ENCODE measurements at regions not wholly inside any gene's neighbourhood (a gene's known extent, or its start where the extent isn't known, plus 50 kb on each side); places are given as distances from the start of the nearest gene placed in this dataset.

DNA sequence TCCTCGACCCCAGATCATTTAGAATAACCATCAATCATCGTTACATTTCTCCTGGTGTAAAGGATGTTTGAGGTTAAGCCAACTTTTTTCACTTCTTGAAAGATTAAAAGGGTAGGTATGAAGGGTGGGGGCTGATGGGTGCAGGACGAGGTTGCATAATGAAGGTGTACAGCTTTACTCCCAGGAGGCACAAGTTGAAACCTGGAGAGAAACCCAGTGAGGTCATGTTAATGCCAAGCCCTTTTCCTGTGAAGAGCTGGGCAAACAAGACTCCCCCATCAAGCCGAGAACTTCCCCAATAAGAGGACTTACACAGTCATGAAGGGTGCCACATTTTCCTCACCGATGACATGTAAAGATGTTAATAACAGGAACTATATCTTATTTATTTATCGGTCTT, 84.3 kb downstream of the FZD10 start:
- no peak overlapping the region for H3K27ac Mint-ChIP-seq
- H3K4me1 Mint-ChIP-seq = peaks cover 0 to 2% (median 0%) of the 10 kb centered on the region in 3 donors
- peaks cover 4 to 6% (median 6%) of the 10 kb centered on the region in 3 donors for H3K9me3 Mint-ChIP-seq
- no peaks in the 10 kb centered on the region for H3K27me3 Mint-ChIP-seq
- no peaks in the 10 kb centered on the region for H3K36me3 Mint-ChIP-seq
- no peak overlapping the region for H3K4me3 Mint-ChIP-seq

DNA sequence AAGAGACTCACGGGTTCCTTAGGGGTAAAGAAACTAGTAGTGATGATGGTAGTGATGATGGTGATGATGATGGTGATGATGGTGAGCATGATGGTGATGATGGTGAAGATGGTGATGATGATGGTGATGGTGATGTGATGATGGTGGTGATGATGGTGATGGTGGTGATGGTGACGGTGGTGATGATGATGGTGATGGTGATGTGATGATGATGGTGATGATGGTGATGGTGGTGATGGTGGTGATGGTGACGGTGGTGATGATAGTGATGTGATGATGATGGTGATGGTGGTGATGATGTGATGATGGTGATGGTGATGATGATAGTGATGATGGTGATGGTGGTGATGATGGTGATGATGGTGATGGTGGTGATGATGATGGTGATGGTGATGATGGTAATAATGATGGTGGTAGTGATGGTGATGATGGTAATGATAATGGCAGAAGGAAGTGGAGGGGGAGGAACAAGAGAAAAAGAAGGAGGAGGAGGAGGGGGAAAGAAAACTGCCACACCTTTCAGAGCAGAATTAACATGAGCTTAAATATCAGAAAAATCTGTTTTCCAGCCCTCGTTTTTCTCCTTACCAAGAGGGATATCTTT, 85.5 kb downstream of the FZD10 start:
- Mint-ChIP-seq H3K27me3 (no peaks in the 10 kb centered on the region), H3K36me3 (no peaks in the 10 kb centered on the region), H3K4me3 (no peak overlapping the region), H3K4me1 (peaks cover 0 to 2% (median 0%) of the 10 kb centered on the region in 3 donors), H3K9me3 (peaks cover 4 to 6% (median 6%) of the 10 kb centered on the region in 3 donors), H3K27ac (no peak overlapping the region)

DNA sequence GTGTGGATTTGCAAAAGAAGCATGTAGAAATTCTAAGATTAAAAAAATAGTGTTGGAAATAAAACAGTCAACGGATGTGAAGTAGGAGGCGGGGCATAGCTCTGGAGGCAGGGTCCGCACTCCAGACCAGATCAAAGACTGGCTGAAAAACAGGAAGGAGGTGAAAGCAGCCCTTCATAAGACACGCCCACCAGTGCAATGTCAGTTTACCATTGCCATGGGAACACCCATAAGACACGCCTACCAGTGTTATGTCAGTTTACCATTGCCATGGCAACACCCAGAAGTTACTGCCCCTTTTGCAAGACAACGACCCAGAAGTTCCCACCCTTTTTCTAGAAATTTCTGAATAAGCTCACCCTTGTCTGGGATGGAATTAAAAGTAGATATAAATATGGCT, 87.1 kb downstream of the FZD10 start:
- Mint-ChIP-seq H3K4me3 (no peak overlapping the region), H3K27ac (no peak overlapping the region), H3K4me1 (peaks cover 0 to 2% (median 0%) of the 10 kb centered on the region in 3 donors), H3K27me3 (no peaks in the 10 kb centered on the region), H3K36me3 (no peaks in the 10 kb centered on the region), H3K9me3 (peaks cover 4 to 10% (median 9%) of the 10 kb centered on the region in 3 donors)

DNA sequence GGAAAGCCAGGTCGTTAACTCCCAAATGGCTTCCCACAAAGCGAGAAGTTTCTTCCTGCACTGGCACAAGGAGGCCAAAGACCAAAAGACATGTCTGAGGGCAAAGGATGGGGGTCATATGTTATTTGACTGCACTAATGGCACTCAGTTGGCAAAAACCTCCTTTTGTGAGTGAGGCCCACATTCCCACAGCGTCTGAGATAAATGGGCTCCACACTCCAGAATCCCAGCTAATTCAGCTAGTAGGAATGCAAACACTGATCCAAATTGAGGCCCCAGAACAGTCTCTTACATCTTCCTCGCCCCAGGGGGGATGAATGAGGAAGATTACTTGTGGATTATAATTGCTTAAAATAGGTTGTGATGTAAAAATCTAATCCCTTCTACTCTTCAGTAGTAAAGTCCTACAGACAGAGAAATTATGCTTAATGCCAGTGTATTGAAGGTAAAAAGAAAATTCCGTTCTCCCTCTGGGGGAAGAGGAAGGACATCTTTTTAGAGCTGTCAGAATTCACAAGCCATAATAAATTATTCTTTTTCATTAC, 86.4 kb upstream of the PIWIL1 start:
- Mint-ChIP-seq H3K36me3 (no peaks in the 10 kb centered on the region), H3K27ac (no peak overlapping the region), H3K27me3 (no peaks in the 10 kb centered on the region), H3K4me1 (peaks cover 0 to 2% (median 0%) of the 10 kb centered on the region in 3 donors), H3K4me3 (no peak overlapping the region), H3K9me3 (peaks cover 4 to 10% (median 7%) of the 10 kb centered on the region in 3 donors)

DNA sequence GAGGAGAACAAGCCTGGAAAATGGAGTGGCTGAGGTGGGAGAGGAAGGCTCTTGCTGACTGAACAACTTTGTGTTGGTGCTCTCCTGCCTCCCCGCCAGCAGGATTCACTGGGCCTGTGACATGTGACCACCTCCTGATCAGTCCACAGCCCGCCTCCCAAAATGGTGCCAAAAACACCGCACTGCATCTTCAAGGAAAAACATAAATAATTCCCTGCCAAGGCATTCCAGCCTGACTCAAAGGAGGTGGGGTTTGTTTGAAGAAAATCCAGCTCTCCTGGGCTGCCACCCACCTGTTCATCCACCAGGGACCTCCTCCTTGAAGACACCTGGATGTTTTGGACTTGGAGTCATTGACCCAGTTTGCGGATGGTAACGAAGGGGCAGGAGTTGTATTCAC, 83.8 kb upstream of the PIWIL1 start:
- Mint-ChIP-seq H3K4me1 (no peaks in the 10 kb centered on the region), H3K36me3 (no peaks in the 10 kb centered on the region), H3K4me3 (no peak overlapping the region), H3K27ac (no peak overlapping the region), H3K27me3 (no peaks in the 10 kb centered on the region), H3K9me3 (peaks cover 0 to 6% (median 4%) of the 10 kb centered on the region in 3 donors)

DNA sequence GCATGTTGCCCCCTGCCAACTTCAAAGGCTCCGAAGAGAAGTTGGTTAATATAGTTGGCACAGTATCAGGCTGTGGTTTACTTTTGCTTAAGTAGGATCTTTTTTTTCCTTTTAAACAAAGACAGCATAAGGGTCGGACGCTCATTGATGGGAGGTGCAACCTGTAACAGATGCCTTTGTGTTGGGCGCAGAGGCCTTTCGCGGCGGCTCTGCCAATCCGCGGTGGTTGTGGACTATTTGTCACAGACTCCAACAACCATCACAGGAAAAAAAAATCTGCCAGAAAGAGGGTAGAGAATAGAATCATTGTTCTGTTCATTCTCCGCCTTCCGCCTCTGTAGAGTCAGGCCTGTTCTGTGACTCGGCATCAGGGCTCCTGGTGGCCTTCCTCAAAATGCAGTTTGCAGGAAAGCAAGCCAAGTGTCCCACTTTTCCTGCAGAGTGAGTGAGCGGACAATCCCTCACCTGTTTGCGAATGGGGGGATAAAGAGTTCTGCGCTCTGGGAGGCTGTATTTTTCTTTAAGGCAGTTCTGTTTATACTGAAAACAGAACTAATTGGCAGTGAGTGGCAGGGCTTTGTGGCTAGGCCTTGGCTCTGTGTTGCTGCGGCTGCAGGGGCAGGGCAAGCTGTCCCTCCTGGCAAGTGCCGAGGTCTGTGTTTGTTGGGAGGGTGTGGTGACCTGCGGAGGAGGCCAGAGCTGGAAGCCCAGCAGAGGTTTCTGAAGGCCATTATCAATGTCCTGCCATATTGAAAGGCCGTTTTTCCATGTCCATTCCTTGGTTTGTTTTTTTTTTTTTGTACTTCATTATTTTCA, 83.0 kb upstream of the PIWIL1 start:
- no peak overlapping the region for H3K27ac Mint-ChIP-seq
- no peak overlapping the region for H3K4me3 Mint-ChIP-seq
- H3K4me1 Mint-ChIP-seq = no peaks in the 10 kb centered on the region
- H3K36me3 Mint-ChIP-seq = peaks cover 2% of the 10 kb centered on the region
- H3K27me3 Mint-ChIP-seq = no peaks in the 10 kb centered on the region
- peaks cover 0 to 6% (median 3%) of the 10 kb centered on the region in 3 donors for H3K9me3 Mint-ChIP-seq

DNA sequence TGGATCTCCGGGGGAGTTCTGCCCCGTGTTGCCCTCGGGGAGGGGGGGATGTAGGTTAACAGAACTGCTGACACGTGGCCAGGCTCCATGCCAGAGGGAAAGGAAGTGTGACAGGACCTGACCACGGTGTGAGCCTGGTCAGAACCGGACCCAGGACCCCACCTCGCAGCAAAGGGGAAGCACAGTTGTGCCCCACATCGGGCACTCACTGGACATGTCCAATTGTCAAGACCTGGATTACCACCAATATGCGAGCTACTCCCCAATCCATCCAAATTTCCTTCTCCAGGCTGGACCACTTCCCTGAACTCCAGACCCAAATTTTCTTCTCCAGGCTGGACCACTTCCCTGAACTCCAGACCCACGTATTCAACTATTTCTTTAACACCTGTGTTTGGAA, 78.8 kb upstream of the PIWIL1 start:
- H3K27me3 Mint-ChIP-seq = no peaks in the 10 kb centered on the region
- no peaks in the 10 kb centered on the region for H3K4me1 Mint-ChIP-seq
- peaks cover 2% of the 10 kb centered on the region for H3K36me3 Mint-ChIP-seq
- no peak overlapping the region for H3K27ac Mint-ChIP-seq
- H3K9me3 Mint-ChIP-seq = peaks cover 0 to 3% (median 0%) of the 10 kb centered on the region in 3 donors
- H3K4me3 Mint-ChIP-seq = peak overlapping the region in 1 of 4 donors; percentile 6

DNA sequence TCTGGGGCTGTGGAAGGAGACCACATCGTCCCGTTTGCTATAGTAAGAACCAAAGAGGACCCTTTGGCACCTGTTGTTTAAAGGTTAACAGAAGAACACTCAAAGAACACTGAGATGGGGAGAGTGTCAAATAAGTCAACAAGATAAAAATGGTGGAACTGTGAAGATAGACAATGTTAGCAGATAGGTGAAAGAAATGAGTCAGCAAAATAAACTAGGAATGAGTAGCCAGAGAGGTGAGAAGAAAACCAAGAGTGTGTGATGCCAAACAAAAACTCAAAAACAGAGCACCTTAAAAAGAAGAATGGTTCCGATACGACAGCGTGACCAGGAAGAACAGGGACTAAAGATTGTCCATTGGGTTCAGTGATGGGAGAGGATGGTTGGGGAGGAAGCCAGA, 74.7 kb upstream of the PIWIL1 start:
- peaks cover 2% of the 10 kb centered on the region for H3K36me3 Mint-ChIP-seq
- peaks cover 3 to 11% (median 5%) of the 10 kb centered on the region in 3 donors for H3K9me3 Mint-ChIP-seq
- no peaks in the 10 kb centered on the region for H3K4me1 Mint-ChIP-seq
- H3K27me3 Mint-ChIP-seq = no peaks in the 10 kb centered on the region
- no peak overlapping the region for H3K4me3 Mint-ChIP-seq
- H3K27ac Mint-ChIP-seq = no peak overlapping the region

DNA sequence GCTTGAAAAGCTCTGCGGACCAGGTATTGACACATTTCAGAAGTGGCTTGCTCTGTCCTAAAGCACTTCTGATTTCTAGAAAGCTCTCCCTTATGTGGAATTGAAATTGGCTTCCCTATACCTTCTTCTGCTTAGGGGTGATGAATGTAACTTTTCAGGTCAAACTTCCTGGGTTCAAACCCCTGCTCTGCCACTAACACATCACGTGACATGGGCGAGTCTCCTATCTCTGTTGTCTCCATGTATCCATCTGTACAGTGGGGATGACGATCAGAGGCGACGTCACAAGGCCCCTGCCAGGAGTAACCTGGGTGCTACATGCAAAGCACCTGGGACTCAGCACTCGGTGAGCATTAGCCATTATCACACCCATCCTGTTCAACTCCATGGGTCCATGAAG, 73.7 kb upstream of the PIWIL1 start:
- peaks cover 2% of the 10 kb centered on the region for H3K36me3 Mint-ChIP-seq
- H3K9me3 Mint-ChIP-seq = peaks cover 3 to 13% (median 5%) of the 10 kb centered on the region in 3 donors
- no peaks in the 10 kb centered on the region for H3K4me1 Mint-ChIP-seq
- no peaks in the 10 kb centered on the region for H3K27me3 Mint-ChIP-seq
- no peak overlapping the region for H3K27ac Mint-ChIP-seq
- no peak overlapping the region for H3K4me3 Mint-ChIP-seq

DNA sequence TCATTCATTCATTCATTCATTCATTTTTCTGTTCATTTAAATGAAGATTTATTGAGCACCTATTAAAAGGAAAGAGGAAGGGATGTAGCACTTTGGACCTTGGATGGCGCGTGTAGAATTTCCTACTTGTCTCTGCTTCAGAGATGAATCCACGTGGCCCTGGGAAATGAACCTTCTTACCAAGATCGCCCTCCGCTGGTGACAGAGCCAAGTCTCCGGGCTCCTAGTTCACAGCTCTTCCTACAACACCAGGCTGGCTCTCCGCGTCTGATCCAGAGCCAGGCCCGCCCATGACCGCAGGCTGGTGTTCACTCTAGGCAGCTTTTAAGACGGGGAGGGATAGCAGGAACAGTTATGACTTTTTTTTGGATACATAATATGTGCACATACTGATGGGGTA, 70.9 kb upstream of the PIWIL1 start:
- Mint-ChIP-seq H3K27ac (no peak overlapping the region), H3K4me1 (no peaks in the 10 kb centered on the region), H3K27me3 (no peaks in the 10 kb centered on the region), H3K9me3 (peaks cover 3 to 13% (median 5%) of the 10 kb centered on the region in 3 donors), H3K4me3 (no peak overlapping the region), H3K36me3 (no peaks in the 10 kb centered on the region)

DNA sequence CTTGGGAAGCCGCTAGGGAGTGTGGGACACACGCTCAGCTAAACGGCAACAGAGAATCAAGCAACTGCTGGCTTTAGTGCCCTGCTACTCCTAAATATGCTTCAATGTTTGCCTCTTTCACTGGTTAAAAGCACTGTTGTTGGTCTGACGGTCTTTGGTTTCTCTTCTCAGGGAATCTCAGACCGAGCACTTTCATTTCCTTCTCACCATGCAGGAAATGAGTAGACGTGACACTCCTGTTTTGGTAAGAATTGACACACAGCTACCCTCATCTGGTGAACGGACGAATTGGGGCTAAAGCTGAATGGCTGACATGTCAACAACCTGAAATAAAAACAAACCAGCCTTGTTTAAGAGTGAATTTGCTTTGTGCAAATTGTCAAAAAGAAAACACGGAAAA, 57.5 kb upstream of the PIWIL1 start:
- no peaks in the 10 kb centered on the region for H3K27me3 Mint-ChIP-seq
- H3K9me3 Mint-ChIP-seq = peaks cover 0 to 12% (median 9%) of the 10 kb centered on the region in 3 donors
- no peak overlapping the region for H3K27ac Mint-ChIP-seq
- H3K4me1 Mint-ChIP-seq = no peaks in the 10 kb centered on the region
- H3K4me3 Mint-ChIP-seq = no peak overlapping the region
- no peaks in the 10 kb centered on the region for H3K36me3 Mint-ChIP-seq

DNA sequence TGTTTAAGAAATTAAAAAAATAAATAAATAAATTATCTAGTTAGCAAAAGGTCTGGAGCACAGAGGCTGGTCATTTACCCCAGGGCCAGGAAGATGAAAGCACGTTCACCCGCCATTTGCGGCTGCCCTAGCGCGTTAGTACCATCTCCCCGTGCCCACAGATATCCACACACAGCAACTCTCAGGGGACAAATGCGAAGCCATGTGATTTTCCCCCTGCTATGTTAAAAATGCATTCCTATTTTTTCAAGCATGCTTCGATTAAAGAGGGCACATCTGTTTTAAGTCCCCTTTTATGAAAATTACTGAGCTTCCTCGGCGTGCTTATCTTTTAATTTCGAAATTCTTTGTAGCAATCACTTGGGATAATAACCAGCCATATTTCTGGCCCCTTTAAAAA, 56.9 kb upstream of the PIWIL1 start:
- Mint-ChIP-seq H3K9me3 (peaks cover 0 to 12% (median 9%) of the 10 kb centered on the region in 3 donors), H3K4me3 (no peak overlapping the region), H3K4me1 (no peaks in the 10 kb centered on the region), H3K27ac (no peak overlapping the region), H3K36me3 (no peaks in the 10 kb centered on the region), H3K27me3 (no peaks in the 10 kb centered on the region)

DNA sequence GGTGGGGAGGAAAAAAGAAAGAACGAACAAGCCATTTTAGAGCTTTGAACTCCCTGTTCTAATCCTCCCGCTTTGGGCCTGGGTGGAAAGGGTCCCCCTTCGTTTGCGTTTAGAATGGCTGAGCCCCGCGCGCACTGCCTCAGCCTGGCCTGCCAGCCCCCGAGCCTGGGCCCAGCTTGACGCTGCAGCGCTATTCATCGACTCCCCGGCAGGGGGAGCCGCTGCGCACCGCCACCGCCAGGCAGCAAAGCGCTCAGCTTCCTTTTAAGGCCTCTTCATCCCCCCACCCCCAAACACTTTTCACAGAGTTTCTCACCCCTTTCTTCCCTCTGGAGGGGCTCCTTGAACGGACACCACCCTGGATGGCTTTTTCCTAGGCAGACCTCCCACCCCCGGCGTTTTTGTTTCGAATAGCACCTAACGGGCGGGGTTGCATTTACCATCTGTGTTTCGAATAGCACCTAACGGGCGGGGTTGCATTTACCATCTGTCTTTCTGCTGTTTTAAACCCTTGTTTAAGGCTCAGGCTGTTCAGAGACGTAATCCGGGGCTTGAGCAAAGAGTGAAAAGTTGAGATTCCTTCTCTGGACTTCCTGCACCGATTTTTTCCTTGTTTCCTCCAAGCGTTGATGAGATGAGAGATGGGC, 56.4 kb upstream of the PIWIL1 start:
- Mint-ChIP-seq H3K4me1 (no peaks in the 10 kb centered on the region), H3K4me3 (no peak overlapping the region), H3K36me3 (no peaks in the 10 kb centered on the region)

DNA sequence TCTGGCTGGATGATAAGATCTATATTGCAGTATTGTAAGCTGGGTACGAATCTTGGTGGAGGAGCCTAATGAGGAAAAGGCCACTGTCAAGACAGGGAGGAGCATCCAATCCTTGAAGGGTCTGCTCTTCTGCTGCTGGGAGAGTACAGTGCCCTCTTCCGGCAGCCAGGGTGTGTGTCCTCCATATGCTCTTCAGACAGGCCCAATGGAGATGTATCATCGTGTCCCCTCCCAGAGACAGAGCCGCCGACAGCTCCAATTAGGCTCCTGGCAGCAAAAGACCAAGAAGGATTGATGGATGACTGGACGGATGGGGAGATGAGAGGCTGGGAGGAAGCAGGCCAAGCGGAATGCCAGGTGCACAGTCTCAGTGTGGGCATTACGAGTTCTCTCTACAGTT, 51.6 kb upstream of the PIWIL1 start:
- H3K27me3 Mint-ChIP-seq = no peaks in the 10 kb centered on the region
- no peak overlapping the region for H3K27ac Mint-ChIP-seq
- peaks cover 2 to 13% (median 10%) of the 10 kb centered on the region in 3 donors for H3K9me3 Mint-ChIP-seq
- no peaks in the 10 kb centered on the region for H3K4me1 Mint-ChIP-seq
- no peak overlapping the region for H3K4me3 Mint-ChIP-seq
- no peaks in the 10 kb centered on the region for H3K36me3 Mint-ChIP-seq

More for the DNA sequence above, 56.4 kb upstream of the PIWIL1 start:
- H3K27me3 Mint-ChIP-seq = no peaks in the 10 kb centered on the region
- H3K9me3 Mint-ChIP-seq = peaks cover 0 to 15% (median 9%) of the 10 kb centered on the region in 3 donors
- no peak overlapping the region for H3K27ac Mint-ChIP-seq

DNA sequence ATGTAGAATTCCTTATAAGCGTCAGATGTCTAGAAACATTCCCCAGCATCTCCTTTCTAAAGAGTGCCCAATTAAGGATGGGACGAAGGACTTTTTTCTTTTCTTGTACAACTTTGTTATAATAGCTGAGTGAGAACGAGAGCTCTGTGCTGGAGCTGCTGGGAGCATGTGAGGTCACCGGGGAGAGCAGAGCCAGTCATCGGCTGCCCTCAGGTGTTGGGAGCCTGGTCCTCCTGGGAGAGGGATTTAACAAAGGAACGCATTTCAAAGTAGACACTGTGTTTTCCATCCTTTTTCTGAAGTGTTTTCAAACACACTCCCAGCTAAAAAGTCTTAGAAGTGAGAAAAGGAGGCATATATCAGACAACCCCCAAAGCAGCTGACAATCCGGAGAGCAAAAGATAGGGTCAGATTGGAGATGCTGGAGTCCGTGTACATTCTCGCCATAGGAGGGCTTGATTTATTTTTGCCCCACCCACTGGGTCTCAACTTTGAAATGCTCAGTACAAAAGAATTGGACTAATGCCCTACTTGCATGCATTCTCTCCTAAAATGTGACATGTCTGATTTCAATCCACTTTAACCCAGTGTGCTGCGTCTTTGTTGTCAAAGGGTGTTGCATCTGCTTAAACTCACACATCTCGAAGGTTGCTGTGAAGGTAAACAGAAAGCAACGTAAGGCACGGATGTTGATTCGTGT, 50.8 kb upstream of the PIWIL1 start:
- Mint-ChIP-seq H3K4me1 (no peaks in the 10 kb centered on the region), H3K9me3 (peaks cover 2 to 13% (median 7%) of the 10 kb centered on the region in 3 donors), H3K36me3 (no peaks in the 10 kb centered on the region), H3K27me3 (no peaks in the 10 kb centered on the region), H3K27ac (no peak overlapping the region), H3K4me3 (no peak overlapping the region)
